Fibroblast of lung (primary cell): ENCODE measurements at regions not wholly inside any gene's neighbourhood (a gene's known extent, or its start where the extent isn't known, plus 50 kb on each side); places are given as distances from the start of the nearest gene placed in this dataset.

Experiments
- EZH2 ChIP-seq: IDR thresholded peaks from 2 replicates; pipeline ENCODE4 v1.5.1; 2012; ENCODE audit warnings: low read length, control low read depth, mild to moderate bottlenecking; ENCODE audit errors: missing control alignments
- TF ChIP-seq, protein P1 (sequence below), 2 donors: IDR thresholded peaks in 1 of 2; conservative IDR thresholded peaks in 1 of 2; 1 replicate in 1 of 2; 2 replicates in 1 of 2; pipeline ENCODE4 v1.5.1; 2011 to 2012; ENCODE audit warnings: low read length in 2 of 2, control low read depth in 1 of 2, inconsistent platforms in 1 of 2, low read depth in 1 of 2, mild to moderate bottlenecking in 1 of 2

DNA sequence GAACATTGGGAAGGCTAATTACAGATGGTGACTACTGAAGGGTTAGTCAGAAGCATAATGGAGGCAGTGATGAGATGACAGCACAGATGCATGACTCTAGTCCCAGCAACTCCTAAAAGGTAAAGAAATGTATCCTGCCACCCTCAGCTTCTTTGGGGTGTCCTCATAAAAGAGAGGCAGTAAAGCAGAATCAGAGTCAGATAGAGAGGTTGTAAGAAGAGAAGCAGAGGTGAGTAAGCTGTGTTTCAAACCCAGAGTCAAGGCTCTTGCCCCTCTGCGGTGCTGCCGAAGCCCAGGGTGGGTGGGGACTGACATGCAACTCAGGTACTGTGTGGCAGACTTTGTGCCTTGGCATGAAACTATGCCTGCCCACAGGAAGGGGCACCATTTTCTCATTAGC, 59.5 kb upstream of the PGM2 start:
- TF ChIP-seq, protein P1, sequence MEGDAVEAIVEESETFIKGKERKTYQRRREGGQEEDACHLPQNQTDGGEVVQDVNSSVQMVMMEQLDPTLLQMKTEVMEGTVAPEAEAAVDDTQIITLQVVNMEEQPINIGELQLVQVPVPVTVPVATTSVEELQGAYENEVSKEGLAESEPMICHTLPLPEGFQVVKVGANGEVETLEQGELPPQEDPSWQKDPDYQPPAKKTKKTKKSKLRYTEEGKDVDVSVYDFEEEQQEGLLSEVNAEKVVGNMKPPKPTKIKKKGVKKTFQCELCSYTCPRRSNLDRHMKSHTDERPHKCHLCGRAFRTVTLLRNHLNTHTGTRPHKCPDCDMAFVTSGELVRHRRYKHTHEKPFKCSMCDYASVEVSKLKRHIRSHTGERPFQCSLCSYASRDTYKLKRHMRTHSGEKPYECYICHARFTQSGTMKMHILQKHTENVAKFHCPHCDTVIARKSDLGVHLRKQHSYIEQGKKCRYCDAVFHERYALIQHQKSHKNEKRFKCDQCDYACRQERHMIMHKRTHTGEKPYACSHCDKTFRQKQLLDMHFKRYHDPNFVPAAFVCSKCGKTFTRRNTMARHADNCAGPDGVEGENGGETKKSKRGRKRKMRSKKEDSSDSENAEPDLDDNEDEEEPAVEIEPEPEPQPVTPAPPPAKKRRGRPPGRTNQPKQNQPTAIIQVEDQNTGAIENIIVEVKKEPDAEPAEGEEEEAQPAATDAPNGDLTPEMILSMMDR (conservative IDR thresholded peaks at IDR 0.05 in 1 of 2, IDR thresholded peaks at IDR 0.05 in 1 of 2; ENCODE audit: low read depth in 1 of 2, low read length in 2 of 2) = no peak
- TF ChIP-seq EZH2 = no peak
